ENCODE measurements at regions not wholly inside any gene's neighbourhood (a gene's known extent, or its start where the extent isn't known, plus 50 kb on each side); places are given as distances from the start of the nearest gene placed in this dataset.

DNA sequence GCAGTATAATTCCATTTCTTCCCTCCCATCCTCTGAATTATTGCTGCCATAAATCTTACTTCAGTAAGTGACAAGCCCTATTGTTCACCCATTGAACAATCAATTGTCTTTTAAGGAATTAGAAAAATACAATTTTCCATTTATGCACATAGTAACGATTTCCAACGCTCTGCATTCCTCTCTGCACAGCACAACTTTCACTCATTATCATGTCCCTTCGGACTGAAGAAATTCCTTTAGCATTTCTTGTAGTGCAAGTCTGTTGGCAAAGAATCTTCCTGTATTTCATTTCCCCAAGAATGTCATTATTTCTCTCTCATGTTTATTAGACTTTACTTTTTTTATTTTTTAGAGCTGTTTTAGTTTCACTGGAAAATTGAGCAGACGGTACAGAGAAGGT lies 252.1 kb upstream of the RTL1 start:
- no peak for TF ChIP-seq POLR2A (IDR thresholded peaks at IDR 0.05)
- TF ChIP-seq, protein P1, sequence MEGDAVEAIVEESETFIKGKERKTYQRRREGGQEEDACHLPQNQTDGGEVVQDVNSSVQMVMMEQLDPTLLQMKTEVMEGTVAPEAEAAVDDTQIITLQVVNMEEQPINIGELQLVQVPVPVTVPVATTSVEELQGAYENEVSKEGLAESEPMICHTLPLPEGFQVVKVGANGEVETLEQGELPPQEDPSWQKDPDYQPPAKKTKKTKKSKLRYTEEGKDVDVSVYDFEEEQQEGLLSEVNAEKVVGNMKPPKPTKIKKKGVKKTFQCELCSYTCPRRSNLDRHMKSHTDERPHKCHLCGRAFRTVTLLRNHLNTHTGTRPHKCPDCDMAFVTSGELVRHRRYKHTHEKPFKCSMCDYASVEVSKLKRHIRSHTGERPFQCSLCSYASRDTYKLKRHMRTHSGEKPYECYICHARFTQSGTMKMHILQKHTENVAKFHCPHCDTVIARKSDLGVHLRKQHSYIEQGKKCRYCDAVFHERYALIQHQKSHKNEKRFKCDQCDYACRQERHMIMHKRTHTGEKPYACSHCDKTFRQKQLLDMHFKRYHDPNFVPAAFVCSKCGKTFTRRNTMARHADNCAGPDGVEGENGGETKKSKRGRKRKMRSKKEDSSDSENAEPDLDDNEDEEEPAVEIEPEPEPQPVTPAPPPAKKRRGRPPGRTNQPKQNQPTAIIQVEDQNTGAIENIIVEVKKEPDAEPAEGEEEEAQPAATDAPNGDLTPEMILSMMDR (IDR thresholded peaks at IDR 0.05), result no peak

Data from vagina (tissue), 2 donors.